Inflammatory macrophage treated with lipopolysaccharide for 1 hour (primary cell): ENCODE measurements at regions not wholly inside any gene's neighbourhood (a gene's known extent, or its start where the extent isn't known, plus 50 kb on each side); places are given as distances from the start of the nearest gene placed in this dataset.
"Not testable (repeated sequence)": the region's sequence is repeated elsewhere in the genome, so short reads cannot be mapped to it uniquely, and the experiment has no call there.

Experiments
- DNase-seq, 2 donors: peaks; one replicate each; pipeline ENCODE4 v3.0.0-alpha.2; 2020 to 2022

GRCh38 chr21:6486821-6487220 lies 4034.6 kb upstream of the TPTE start:
- not testable (repeated sequence) for DNase-seq

DNA sequence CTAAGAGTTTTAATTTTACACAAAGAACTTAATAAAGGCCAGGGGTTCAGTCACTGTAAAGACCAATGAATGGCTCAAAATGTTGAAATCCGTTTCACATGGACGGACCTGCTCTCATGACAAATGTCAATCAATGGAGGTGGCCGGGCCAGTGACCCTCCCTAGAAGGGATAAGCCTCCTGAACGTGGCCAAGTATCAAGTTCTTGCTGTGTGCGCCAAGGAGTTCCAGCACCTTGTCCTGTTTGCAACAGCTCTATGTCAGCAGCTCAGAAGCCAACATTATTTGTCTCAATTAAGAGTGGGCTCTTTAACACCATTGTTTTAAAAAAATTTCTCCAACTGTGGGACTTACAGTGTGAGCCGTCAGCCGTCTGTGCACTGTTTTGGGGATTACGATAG lies 4028.7 kb upstream of the TPTE start:
- DNase-seq = not testable (repeated sequence)

GRCh38 chr21:6493957-6494356 lies 4027.4 kb upstream of the TPTE start:
- not testable (repeated sequence) for DNase-seq

DNA sequence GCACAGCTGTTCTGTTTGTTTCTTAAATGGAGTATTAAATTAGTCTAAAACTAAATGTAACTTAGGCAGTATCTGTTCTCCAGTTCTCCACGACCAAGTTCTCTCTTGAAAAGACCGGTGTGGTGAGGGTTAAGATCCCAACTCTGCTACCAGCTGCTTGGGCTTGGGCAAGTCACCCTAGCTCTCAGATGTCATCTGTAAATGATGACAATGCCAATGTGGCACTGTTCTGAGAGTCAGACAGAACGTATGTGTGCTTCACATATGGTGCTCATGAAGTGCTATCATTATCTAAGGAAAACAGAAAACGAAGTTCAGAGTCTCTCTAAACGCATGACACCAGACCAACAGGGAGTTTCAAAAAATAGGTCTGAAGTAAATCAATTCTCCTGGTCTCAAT lies 4025.0 kb upstream of the TPTE start:
- DNase-seq = not testable (repeated sequence)

DNA sequence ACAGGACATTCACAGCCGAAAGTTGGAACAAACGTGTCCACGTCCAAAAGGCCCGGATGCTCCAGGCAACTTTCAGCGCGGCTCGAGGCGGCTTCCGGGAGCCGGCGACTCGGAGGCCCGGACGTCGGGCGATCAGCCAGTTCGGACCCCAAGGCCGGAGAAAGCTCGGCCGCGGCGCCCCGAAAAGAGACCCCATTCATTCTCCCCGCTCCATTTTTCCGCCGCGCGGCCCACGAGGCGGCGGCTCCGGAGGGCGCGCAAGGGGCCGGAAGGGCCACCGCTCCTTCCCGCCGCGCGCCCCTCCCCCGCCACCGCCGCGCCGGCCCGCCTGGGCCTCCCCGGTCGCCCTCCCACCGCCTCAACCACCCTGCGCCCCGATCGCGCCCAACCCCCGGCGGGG lies 4022.7 kb upstream of the TPTE start:
- not testable (repeated sequence) for DNase-seq

DNA sequence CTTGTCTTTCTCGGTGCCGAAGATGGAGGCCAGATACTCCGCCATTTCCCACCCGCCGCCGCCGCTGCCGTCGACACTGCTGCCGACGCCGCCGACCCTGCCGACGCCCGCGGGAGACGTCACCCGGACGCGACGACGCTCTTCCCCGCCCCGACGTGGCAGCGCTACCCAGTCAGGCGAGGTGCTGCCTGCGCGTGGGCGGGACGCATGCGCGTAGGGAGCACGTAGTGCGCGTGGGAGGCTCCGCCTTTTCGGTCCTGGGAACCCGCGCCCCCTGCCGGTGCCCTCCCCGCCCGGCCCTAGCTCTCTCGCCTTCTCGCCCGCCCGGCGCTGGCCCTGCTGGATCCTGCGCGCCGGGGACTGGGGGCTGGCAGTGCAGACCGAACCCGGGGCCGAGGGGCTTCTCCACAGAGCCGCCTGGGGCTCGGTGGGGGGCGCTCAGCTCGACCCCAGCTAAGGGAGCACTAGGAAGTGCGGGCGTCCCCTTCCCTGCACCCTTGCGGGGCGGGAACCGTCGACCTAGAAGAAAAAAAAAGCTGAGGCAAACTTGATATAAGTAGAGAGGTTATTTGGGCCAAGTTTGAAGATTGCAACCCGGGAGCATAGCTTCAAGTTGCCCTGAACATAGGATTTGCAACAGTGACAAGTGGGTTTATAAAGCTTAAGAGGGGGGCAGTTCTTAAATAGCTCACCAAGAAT lies 4022.1 kb upstream of the TPTE start:
- DNase-seq = not testable (repeated sequence)

- DNase-seq = not testable (repeated sequence)
Observed at GRCh38 chr21:6499866-6500265, 4021.5 kb upstream of the TPTE start.

DNA sequence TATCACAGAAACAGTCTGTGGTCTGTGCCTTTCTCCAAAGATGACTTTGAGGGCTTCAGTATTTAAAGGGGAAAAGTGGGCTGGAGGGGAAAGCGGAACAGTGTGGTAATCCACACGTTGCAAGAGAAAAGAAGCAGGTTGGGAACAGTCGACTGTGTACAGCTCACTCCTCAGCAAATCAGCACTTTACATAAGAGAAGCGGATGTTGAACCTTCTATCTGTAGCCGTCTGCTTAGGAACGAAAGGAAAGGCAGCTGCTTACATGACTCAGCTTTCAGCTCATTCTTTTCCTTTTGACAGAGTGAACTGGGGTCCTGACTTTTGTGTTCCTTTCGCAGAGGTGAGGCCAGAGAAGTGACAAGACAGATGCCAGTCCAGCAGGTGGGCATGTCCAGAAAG lies 4020.7 kb upstream of the TPTE start:
- DNase-seq = not testable (repeated sequence)

GRCh38 chr21:6506167-6506894 lies 4015.1 kb upstream of the TPTE start:
- DNase-seq = not testable (repeated sequence)

DNA sequence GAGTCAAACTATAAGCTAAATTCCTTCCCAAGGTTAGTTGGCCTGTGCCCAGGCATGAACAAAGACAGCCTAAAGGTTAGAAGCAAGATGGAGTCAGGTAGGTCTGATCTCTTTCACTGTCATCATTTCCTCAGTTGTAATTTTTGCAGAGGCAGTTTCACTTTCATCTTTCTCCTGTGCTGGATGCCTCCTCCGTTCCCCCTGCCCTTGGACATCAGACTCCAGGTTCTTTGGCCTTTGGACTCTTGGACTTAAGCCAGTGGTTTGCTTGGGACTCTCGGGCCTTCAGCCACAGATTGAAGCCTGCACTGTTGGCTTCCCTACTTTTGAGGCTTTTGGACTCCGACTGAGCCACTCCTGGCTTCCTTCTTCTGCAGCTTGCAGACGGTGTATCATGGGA lies 4013.8 kb upstream of the TPTE start:
- DNase-seq = not testable (repeated sequence)

DNA sequence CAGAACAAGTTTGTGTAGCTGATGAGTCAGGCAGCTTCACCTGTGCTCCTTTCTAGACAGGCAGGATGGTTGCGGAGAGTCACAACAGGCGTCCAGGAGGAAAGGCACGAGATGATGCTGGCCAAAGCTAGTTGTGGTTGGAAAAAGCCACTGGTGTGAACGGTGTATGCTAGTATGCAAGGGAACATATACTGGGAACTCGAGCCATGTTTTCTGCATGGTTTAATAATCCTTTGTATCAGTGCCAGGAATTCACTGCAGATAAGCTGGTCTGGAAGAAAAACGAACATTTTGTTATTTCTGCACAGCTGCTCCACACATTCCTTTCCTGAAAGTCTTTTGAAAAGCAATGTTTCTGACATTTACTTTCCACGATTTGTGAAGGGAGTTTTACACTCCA lies 3999.6 kb upstream of the TPTE start:
- DNase-seq = not testable (repeated sequence)

DNA sequence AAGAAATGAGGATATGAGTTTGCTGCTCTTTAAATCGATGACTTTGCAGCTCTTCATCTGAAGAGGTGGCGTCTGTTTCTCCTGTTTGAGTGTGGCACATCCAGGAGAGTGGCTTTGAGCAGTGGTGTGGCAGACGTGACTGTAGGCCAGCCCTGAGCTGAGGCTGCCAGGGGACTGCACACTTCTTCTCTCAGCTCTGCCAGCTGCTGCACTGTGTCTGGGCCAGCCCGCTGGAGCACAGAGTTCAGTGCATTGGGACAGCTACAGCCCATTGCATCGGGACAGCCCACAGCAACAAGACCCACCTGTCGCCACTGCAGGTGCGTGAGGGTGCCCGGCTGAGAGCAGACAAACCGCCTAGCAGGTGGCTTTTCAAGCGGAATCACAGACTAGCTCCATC lies 3995.2 kb upstream of the TPTE start:
- DNase-seq = not testable (repeated sequence)

- not testable (repeated sequence) for DNase-seq
Observed at GRCh38 chr21:6530655-6531054, 3990.7 kb upstream of the TPTE start.

DNA sequence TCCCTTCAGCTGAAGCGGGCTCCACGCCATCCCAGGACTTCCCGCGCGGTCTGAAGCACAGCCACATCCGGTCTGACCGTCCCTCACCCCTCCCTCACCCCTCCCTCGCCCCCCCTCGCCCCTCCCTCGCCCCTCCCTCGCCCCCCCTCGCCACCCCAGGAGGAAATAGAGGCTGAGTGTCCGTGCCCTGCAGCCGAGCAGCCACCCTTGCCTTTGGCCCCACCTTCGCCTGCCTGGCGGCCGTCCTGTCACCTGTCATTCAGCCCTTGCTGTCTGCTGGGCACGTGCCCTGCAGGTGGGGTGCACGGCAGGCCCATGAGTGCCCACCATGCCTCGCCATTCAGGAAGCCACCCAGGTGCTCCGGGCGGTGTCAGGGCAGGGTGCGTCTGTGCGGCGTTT lies 3988.1 kb upstream of the TPTE start:
- DNase-seq = not testable (repeated sequence)

- DNase-seq = not testable (repeated sequence)
Observed at GRCh38 chr21:6538320-6538719, 3983.1 kb upstream of the TPTE start.

DNA sequence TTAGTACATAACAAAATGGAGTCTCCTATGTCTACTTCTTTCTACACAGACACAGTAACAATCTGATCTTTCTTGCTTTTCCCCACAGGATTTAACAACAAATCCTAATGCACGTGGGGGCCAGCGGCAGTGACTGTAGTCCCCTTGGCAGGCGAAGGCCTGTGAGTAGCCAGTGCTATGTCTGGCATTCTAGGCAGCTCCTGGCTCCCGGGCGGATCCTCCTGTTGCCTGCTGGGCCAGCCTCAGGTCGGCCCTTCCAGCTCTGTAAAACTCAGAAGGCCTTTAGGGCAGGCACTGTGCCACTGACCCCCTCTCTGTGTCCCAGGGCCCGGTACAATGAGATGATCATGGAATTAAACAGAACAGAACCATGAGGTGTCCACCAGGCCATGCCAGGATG lies 3981.7 kb upstream of the TPTE start:
- not testable (repeated sequence) for DNase-seq

GRCh38 chr21:6541036-6541435 lies 3980.3 kb upstream of the TPTE start:
- DNase-seq = not testable (repeated sequence)

DNA sequence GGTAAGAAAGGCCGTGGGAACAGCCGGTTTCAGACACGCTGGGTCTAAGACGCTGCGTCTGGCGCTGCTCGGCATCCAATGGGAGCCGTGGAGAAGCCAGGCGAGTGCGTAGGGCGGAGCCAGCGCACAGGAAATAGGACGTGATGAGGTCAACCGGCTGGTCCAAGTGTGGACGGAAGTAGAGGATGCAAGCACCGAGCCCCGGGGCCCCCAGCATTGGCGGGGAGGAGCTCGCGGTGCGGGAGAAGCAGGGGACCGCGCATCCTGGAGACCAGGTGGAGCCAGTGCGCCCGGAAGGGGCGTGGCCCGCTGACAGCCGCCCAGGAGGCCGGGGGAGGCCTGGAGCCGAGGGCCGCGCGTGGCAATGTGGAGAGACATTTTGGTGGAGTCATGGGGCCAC lies 3976.1 kb upstream of the TPTE start:
- DNase-seq = not testable (repeated sequence)

DNA sequence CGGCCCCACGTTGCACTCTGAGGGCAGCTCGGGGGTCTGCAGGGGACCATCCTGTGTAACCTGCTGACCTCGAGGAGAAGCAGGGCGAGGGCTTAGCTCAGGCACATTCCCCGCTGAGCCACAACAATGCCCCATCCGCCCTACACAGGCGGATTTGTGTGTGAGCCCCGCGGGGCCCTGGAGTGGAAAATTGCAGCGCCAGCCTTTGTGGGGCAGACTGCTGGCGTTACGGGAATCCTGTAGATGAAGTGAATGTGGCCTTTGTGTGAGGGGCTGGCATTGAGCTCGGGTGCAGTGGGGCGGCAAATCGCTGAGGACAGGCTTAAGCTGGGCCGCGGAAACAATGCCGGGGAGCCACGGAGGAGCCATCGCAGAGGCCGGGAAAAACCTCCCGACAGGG lies 3970.3 kb upstream of the TPTE start:
- not testable (repeated sequence) for DNase-seq

GRCh38 chr21:6553505-6554376 lies 3967.6 kb upstream of the TPTE start:
- DNase-seq = not testable (repeated sequence)

- not testable (repeated sequence) for DNase-seq
Observed at GRCh38 chr21:6554377-6554864, 3967.0 kb upstream of the TPTE start.

- DNase-seq = not testable (repeated sequence)
Observed at GRCh38 chr21:6556516-6556915, 3964.9 kb upstream of the TPTE start.

- DNase-seq = not testable (repeated sequence)
Observed at GRCh38 chr21:6557415-6557814, 3964.0 kb upstream of the TPTE start.
